Stimulated activated CD8-positive, alpha-beta memory T cell treated with anti-CD3 and anti-CD28 coated beads, Interleukin-7, amount 100 ng/mL, for 24 hours (primary cell): ENCODE measurements at regions not wholly inside any gene's neighbourhood (a gene's known extent, or its start where the extent isn't known, plus 50 kb on each side); places are given as distances from the start of the nearest gene placed in this dataset.
"Not testable (repeated sequence)": the region's sequence is repeated elsewhere in the genome, so short reads cannot be mapped to it uniquely, and the experiment has no call there.

Source experiments
- DNase-seq: peaks from one replicate; pipeline ENCODE4 v3.0.0-alpha.2; 2020; ENCODE audit warnings: low read depth

GRCh38 chr18:59057969-59058368 lies 81.7 kb upstream of the SEC11C start:
- no peak for DNase-seq

GRCh38 chr18:59059140-59059539 lies 80.5 kb upstream of the SEC11C start:
- no peak for DNase-seq

GRCh38 chr18:59060551-59060950 lies 79.1 kb upstream of the SEC11C start:
- no peak for DNase-seq

GRCh38 chr18:59061914-59062642 lies 77.6 kb upstream of the SEC11C start:
- DNase-seq = no peak

GRCh38 chr18:59062643-59063006 lies 77.1 kb upstream of the SEC11C start:
- no peak for DNase-seq

GRCh38 chr18:59063300-59063906 lies 76.3 kb upstream of the SEC11C start:
- no peak for DNase-seq

- no peak for DNase-seq
Measured at GRCh38 chr18:59063912-59064311, 75.8 kb upstream of the SEC11C start.

- no peak for DNase-seq
Measured at GRCh38 chr18:59065684-59066083, 74.0 kb upstream of the SEC11C start.

- DNase-seq = peak; percentile 2
Measured at GRCh38 chr18:59067873-59068272, 71.8 kb upstream of the SEC11C start.

GRCh38 chr18:59068276-59069071 lies 71.2 kb upstream of the SEC11C start:
- DNase-seq = no peak

- DNase-seq = peak; percentile 68
Measured at GRCh38 chr18:59070181-59070912, 69.3 kb upstream of the SEC11C start.

GRCh38 chr18:59072727-59073421 lies 66.8 kb upstream of the SEC11C start:
- DNase-seq = no peak

- no peak for DNase-seq
Measured at GRCh38 chr18:59075923-59076322, 63.8 kb upstream of the SEC11C start.

GRCh38 chr18:59079264-59079663 lies 60.4 kb upstream of the SEC11C start:
- DNase-seq = no peak

- DNase-seq = not testable (repeated sequence)
Measured at GRCh38 chr18:59079687-59080501, 59.8 kb upstream of the SEC11C start.

GRCh38 chr18:59083136-59083818 lies 56.4 kb upstream of the SEC11C start:
- DNase-seq = no peak

- no peak for DNase-seq
Measured at GRCh38 chr18:59085126-59085794, 54.4 kb upstream of the SEC11C start.

- DNase-seq = no peak
Measured at GRCh38 chr18:59085797-59086196, 53.9 kb upstream of the SEC11C start.

- DNase-seq = no peak
Measured at GRCh38 chr18:59086522-59086921, 53.2 kb upstream of the SEC11C start.

- DNase-seq = no peak
Measured at GRCh38 chr18:59087391-59087790, 52.3 kb upstream of the SEC11C start.
